ENCODE measurements at regions not wholly inside any gene's neighbourhood (a gene's known extent, or its start where the extent isn't known, plus 50 kb on each side); places are given as distances from the start of the nearest gene placed in this dataset.
A peak's percentile ranks its signal among the peaks of the same experiment; 100 is the strongest.
"Not testable (repeated sequence)": the region's sequence is repeated elsewhere in the genome, so short reads cannot be mapped to it uniquely, and the experiment has no call there.

GRCh38 chr10:8638088-8638672 is 583.7 kb downstream of the GATA3 start:
- H3K27me3 Mint-ChIP-seq = peaks cover 4% of the 10 kb centered on the region
- no peaks in the 10 kb centered on the region for H3K36me3 Mint-ChIP-seq
- H3K27ac Mint-ChIP-seq = no peak overlapping the region
- CTCF ChIA-PET = no interaction called here
- no peak for DNase-seq
- H3K4me3 Mint-ChIP-seq = no peak overlapping the region
- no peaks in the 10 kb centered on the region for H3K9me3 Mint-ChIP-seq
- H3K4me1 Mint-ChIP-seq = no peaks in the 10 kb centered on the region

GRCh38 chr10:8639486-8640185 is 585.1 kb downstream of the GATA3 start:
- DNase-seq = no peak
- CTCF ChIA-PET = no interaction called here

DNA sequence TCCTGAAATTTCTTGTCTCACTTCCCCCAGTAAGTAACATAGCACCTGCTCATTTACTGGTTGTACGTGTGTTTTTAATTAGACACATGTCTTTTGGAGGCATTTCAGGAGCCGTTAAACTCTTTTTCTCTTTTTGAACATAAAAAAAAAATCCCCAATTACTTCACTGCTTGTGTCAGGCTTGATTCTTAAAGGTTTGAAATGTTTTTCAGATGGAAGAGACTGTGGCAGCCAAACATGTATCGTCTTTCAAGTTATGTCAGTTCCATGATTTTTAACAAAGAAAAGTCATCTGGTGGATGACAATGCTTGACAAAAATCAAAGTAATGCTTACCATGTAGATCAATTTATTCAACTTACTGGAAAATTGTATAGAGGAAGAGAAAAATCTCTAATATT is 585.8 kb downstream of the GATA3 start:
- H3K9me3 Mint-ChIP-seq = no peaks in the 10 kb centered on the region
- peaks cover 4% of the 10 kb centered on the region for H3K27me3 Mint-ChIP-seq
- H3K27ac Mint-ChIP-seq = no peak overlapping the region
- no peak overlapping the region for H3K4me3 Mint-ChIP-seq
- no peak for DNase-seq
- no peaks in the 10 kb centered on the region for H3K4me1 Mint-ChIP-seq
- H3K36me3 Mint-ChIP-seq = no peaks in the 10 kb centered on the region
- CTCF ChIA-PET = no interaction called here

More at GRCh38 chr10:8639486-8640185, 585.1 kb downstream of the GATA3 start:
- no peak overlapping the region for H3K4me3 Mint-ChIP-seq
- no peaks in the 10 kb centered on the region for H3K9me3 Mint-ChIP-seq
- no peaks in the 10 kb centered on the region for H3K4me1 Mint-ChIP-seq
- peaks cover 4% of the 10 kb centered on the region for H3K27me3 Mint-ChIP-seq
- no peaks in the 10 kb centered on the region for H3K36me3 Mint-ChIP-seq
- H3K27ac Mint-ChIP-seq = no peak overlapping the region

- Mint-ChIP-seq H3K9me3 (no peaks in the 10 kb centered on the region), H3K27me3 (peaks cover 4% of the 10 kb centered on the region), H3K36me3 (no peaks in the 10 kb centered on the region), H3K4me1 (no peaks in the 10 kb centered on the region), H3K27ac (no peak overlapping the region), H3K4me3 (no peak overlapping the region)
- CTCF ChIA-PET = no interaction called here
- no peak for DNase-seq
These were observed 586.4 kb downstream of the GATA3 start for GRCh38 chr10:8640878-8641277.

GRCh38 chr10:8656261-8656660 is 601.8 kb downstream of the GATA3 start:
- no peaks in the 10 kb centered on the region for H3K4me1 Mint-ChIP-seq
- CTCF ChIA-PET = no interaction called here

GRCh38 chr10:8659982-8660381 is 605.5 kb downstream of the GATA3 start:
- Mint-ChIP-seq H3K36me3 (no peaks in the 10 kb centered on the region), H3K27me3 (no peaks in the 10 kb centered on the region), H3K9me3 (no peaks in the 10 kb centered on the region), H3K27ac (no peak overlapping the region), H3K4me3 (no peak overlapping the region), H3K4me1 (no peaks in the 10 kb centered on the region)
- DNase-seq = no peak
- CTCF ChIA-PET = no interaction called here

More at GRCh38 chr10:8656261-8656660, 601.8 kb downstream of the GATA3 start:
- Mint-ChIP-seq H3K9me3 (no peaks in the 10 kb centered on the region), H3K27ac (no peak overlapping the region), H3K36me3 (no peaks in the 10 kb centered on the region), H3K27me3 (no peaks in the 10 kb centered on the region), H3K4me3 (no peak overlapping the region)
- no peak for DNase-seq

DNA sequence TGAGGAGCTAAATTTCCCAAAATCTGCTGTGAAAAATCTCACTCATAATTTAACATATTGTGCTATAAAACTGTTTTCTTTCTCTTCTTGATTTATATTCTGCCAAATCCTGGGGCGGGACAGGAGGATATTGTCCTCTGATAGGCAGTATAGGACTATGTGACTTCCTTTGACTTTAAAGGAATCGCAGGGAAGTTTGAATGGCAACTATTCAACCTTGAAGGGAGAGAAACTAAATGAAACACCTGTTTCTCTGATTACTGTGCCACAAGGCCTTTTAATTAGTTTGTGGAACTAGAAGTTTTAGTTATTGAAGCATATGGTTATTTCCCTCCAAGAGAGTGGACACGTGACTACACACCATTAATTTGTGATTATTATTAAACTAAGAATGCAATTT is 607.4 kb downstream of the GATA3 start:
- Mint-ChIP-seq H3K9me3 (no peaks in the 10 kb centered on the region), H3K27me3 (no peaks in the 10 kb centered on the region), H3K4me3 (no peak overlapping the region), H3K4me1 (no peaks in the 10 kb centered on the region), H3K27ac (no peak overlapping the region), H3K36me3 (no peaks in the 10 kb centered on the region)
- DNase-seq = no peak
- CTCF ChIA-PET = no interaction called here

GRCh38 chr10:8663131-8663530 is 608.6 kb downstream of the GATA3 start:
- DNase-seq = no peak
- Mint-ChIP-seq H3K4me1 (no peaks in the 10 kb centered on the region), H3K36me3 (no peaks in the 10 kb centered on the region), H3K4me3 (no peak overlapping the region), H3K9me3 (no peaks in the 10 kb centered on the region), H3K27ac (no peak overlapping the region), H3K27me3 (no peaks in the 10 kb centered on the region)
- CTCF ChIA-PET = no interaction called here

DNA sequence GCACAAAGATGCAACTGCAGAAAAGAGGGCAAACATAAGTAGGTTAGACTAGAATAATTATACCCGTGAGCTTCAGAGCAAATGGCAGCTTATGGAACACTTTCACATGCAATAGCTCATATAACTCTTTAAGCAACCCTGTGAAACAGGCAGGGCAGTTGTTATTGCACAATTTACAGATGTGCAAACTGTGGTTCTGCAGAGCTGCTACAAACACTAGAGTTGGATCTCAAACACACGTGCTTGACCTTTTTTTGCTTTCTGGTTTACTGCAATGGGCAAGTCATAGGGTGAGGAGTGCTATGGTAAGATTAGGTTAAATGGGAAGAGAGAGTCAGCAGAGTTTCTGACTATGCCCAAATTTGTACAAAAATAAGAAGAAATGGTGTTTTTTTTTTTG is 610.8 kb downstream of the GATA3 start:
- no peaks in the 10 kb centered on the region for H3K9me3 Mint-ChIP-seq
- CTCF ChIA-PET = no interaction called here
- peak overlapping the region; percentile 35 for H3K27ac Mint-ChIP-seq
- H3K4me3 Mint-ChIP-seq = no peak overlapping the region
- no peaks in the 10 kb centered on the region for H3K36me3 Mint-ChIP-seq
- H3K4me1 Mint-ChIP-seq = no peaks in the 10 kb centered on the region
- no peaks in the 10 kb centered on the region for H3K27me3 Mint-ChIP-seq
- DNase-seq = no peak

- CTCF ChIA-PET = no interaction called here
- Mint-ChIP-seq H3K4me1 (no peaks in the 10 kb centered on the region), H3K27ac (no peak overlapping the region), H3K4me3 (no peak overlapping the region), H3K36me3 (no peaks in the 10 kb centered on the region), H3K9me3 (no peaks in the 10 kb centered on the region), H3K27me3 (no peaks in the 10 kb centered on the region)
- no peak for DNase-seq
These were observed 616.0 kb downstream of the GATA3 start for GRCh38 chr10:8670461-8670860.

GRCh38 chr10:8674230-8674629 is 619.7 kb downstream of the GATA3 start:
- Mint-ChIP-seq H3K9me3 (no peaks in the 10 kb centered on the region), H3K27ac (no peak overlapping the region), H3K36me3 (no peaks in the 10 kb centered on the region), H3K27me3 (no peaks in the 10 kb centered on the region), H3K4me1 (no peaks in the 10 kb centered on the region), H3K4me3 (no peak overlapping the region)
- CTCF ChIA-PET = no interaction called here
- no peak for DNase-seq

DNA sequence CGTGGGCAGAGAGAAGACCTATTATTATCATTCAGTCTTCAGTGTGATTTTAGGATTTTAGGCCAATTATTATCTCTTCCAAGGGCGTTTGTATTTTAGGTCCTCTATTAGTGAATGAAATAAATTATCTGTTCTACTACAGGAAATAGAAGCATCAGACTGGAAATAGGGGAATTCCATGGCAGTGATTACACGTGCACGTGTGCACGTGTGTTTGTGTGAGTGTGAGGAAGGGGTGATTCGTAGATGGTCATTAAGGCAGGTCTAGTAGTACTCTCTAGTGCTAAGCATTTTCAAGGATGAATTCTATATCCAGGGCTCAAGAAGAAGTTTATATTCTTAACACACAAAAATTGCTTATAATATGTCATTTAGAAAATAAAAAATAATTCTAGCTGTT is 623.2 kb downstream of the GATA3 start:
- CTCF ChIA-PET = no interaction called here
- Mint-ChIP-seq H3K4me3 (no peak overlapping the region), H3K36me3 (no peaks in the 10 kb centered on the region), H3K27me3 (peaks cover 8% of the 10 kb centered on the region), H3K9me3 (no peaks in the 10 kb centered on the region), H3K4me1 (no peaks in the 10 kb centered on the region), H3K27ac (no peak overlapping the region)
- DNase-seq = no peak

- H3K27me3 Mint-ChIP-seq, CTCF ChIA-PET, H3K4me1 Mint-ChIP-seq, DNase-seq, H3K4me3 Mint-ChIP-seq, H3K27ac Mint-ChIP-seq, H3K9me3 Mint-ChIP-seq, H3K36me3 Mint-ChIP-seq: not testable (repeated sequence)
These were observed 630.4 kb downstream of the GATA3 start for GRCh38 chr10:8684916-8685315.

DNA sequence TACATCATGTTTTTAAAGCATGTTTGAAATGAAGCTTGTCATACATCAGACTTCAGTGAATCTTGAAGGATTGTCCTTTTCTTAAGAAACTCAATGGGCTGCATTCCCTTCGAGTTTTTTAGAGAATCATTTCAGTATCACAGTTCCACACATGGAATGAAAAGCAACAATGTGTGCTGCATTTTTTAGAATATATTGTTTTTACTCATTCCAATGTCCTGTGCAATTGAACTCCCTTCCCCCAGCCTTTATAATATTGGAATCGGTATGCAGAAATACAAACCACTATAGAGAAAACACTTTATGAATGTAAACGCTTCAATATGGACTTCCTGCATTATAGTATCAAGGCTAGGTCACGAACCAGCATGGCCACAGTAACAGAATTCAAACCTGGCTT is 634.4 kb downstream of the GATA3 start:
- DNase-seq = no peak
- Mint-ChIP-seq H3K9me3 (no peaks in the 10 kb centered on the region), H3K36me3 (no peaks in the 10 kb centered on the region), H3K27me3 (no peaks in the 10 kb centered on the region), H3K4me1 (no peaks in the 10 kb centered on the region), H3K4me3 (no peak overlapping the region), H3K27ac (no peak overlapping the region)
- CTCF ChIA-PET = no interaction called here

DNA sequence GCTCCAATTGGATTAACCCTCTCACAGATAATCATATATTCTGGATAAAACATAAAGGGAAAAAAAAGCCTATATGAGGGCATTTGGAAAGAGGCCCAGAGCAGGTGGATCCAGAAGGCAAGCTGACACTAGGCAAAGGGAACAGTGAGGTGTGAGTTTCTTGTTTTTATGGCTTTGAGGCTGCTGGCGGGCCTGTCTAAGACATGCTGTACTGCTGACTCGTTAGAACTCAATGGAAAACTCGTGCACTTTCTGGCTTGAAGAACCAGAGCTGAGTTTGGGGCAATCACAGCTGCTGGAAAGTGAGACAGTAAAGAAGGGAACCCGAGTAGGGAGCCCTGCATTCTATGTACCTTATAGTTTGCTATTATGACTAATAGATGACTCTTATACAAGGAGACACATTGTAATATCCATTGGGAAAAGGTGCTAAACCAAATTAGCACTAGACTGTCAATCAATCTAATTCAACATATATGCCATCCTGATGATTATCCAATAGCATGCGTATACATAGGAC is 637.1 kb downstream of the GATA3 start:
- no peaks in the 10 kb centered on the region for H3K36me3 Mint-ChIP-seq

More for the DNA sequence above, 637.1 kb downstream of the GATA3 start:
- no peaks in the 10 kb centered on the region for H3K4me1 Mint-ChIP-seq
- H3K27me3 Mint-ChIP-seq = no peaks in the 10 kb centered on the region
- no peak for DNase-seq
- no peak overlapping the region for H3K4me3 Mint-ChIP-seq
- CTCF ChIA-PET = no interaction called here
- no peaks in the 10 kb centered on the region for H3K9me3 Mint-ChIP-seq
- H3K27ac Mint-ChIP-seq = no peak overlapping the region

Measured in activated naive CD4-positive, alpha-beta T cell treated with anti-CD3 and anti-CD28 coated beads, Interleukin-2, amount 10 ng/mL, durations not matched to agents 7 days and 5 days (primary cell).